ENCODE measurements at regions not wholly inside any gene's neighbourhood (a gene's known extent, or its start where the extent isn't known, plus 50 kb on each side); places are given as distances from the start of the nearest gene placed in this dataset.

GRCh38 chr1:221023482-221023881 is 144.2 kb downstream of the HLX start:
- H3K9me3 ChIP-seq (ENCODE audit: control insufficient read depth, low read length), result no peaks in the 10 kb centered on the region
- WGBS, 2 experiments, result 90 to 94% methylated on average over 5 of the region's 5 CpGs
- H3K27ac ChIP-seq (ENCODE audit: insufficient read depth, low read depth, low read length, poor library complexity, severe bottlenecking), result no peak overlapping the region
- no peaks in the 10 kb centered on the region for H3K27me3 ChIP-seq (ENCODE audit: control insufficient read depth, insufficient read depth, low read length, poor library complexity, severe bottlenecking)
- H3K4me1 ChIP-seq (ENCODE audit: control insufficient read depth, insufficient read depth, low read length), result no peaks in the 10 kb centered on the region
- H3K4me3 ChIP-seq (ENCODE audit: insufficient read depth, low read depth, low read length), result no peak overlapping the region
- H3K36me3 ChIP-seq (ENCODE audit: control insufficient read depth, insufficient read depth, low read length), result no peaks in the 10 kb centered on the region

- WGBS, 2 experiments, result 93 to 94% methylated on average over 7 to 8 of the region's 8 CpGs
- H3K36me3 ChIP-seq (ENCODE audit: control insufficient read depth, insufficient read depth, low read length), result no peaks in the 10 kb centered on the region
- H3K27me3 ChIP-seq (ENCODE audit: control insufficient read depth, insufficient read depth, low read length, poor library complexity, severe bottlenecking), result no peaks in the 10 kb centered on the region
- H3K9me3 ChIP-seq (ENCODE audit: control insufficient read depth, low read length), result no peaks in the 10 kb centered on the region
- no peak overlapping the region for H3K4me3 ChIP-seq (ENCODE audit: insufficient read depth, low read depth, low read length)
- H3K4me1 ChIP-seq (ENCODE audit: control insufficient read depth, insufficient read depth, low read length), result no peaks in the 10 kb centered on the region
- no peak overlapping the region for H3K27ac ChIP-seq (ENCODE audit: insufficient read depth, low read depth, low read length, poor library complexity, severe bottlenecking)
Measured at GRCh38 chr1:221025501-221025900, 146.3 kb downstream of the HLX start.

GRCh38 chr1:221025956-221026355 is 146.7 kb downstream of the HLX start:
- Histone ChIP-seq H3K27ac (ENCODE audit: insufficient read depth, low read depth, low read length, poor library complexity, severe bottlenecking) (no peak overlapping the region), H3K9me3 (ENCODE audit: control insufficient read depth, low read length) (no peaks in the 10 kb centered on the region), H3K4me1 (ENCODE audit: control insufficient read depth, insufficient read depth, low read length) (no peaks in the 10 kb centered on the region), H3K36me3 (ENCODE audit: control insufficient read depth, insufficient read depth, low read length) (no peaks in the 10 kb centered on the region), H3K27me3 (ENCODE audit: control insufficient read depth, insufficient read depth, low read length, poor library complexity, severe bottlenecking) (no peaks in the 10 kb centered on the region), H3K4me3 (ENCODE audit: insufficient read depth, low read depth, low read length) (no peak overlapping the region)
- 93 to 94% methylated on average over 4 of the region's 4 CpGs for WGBS, 2 experiments

- no peak overlapping the region for H3K4me3 ChIP-seq (ENCODE audit: insufficient read depth, low read depth, low read length)
- H3K9me3 ChIP-seq (ENCODE audit: control insufficient read depth, low read length), result no peaks in the 10 kb centered on the region
- H3K4me1 ChIP-seq (ENCODE audit: control insufficient read depth, insufficient read depth, low read length), result no peaks in the 10 kb centered on the region
- H3K27ac ChIP-seq (ENCODE audit: insufficient read depth, low read depth, low read length, poor library complexity, severe bottlenecking), result no peak overlapping the region
- H3K27me3 ChIP-seq (ENCODE audit: control insufficient read depth, insufficient read depth, low read length, poor library complexity, severe bottlenecking), result no peaks in the 10 kb centered on the region
- H3K36me3 ChIP-seq (ENCODE audit: control insufficient read depth, insufficient read depth, low read length), result no peaks in the 10 kb centered on the region
- WGBS, 2 experiments, result 95 to 100% methylated on average over 2 of the region's 5 CpGs
Measured at GRCh38 chr1:221029981-221030649, 150.9 kb downstream of the HLX start.

GRCh38 chr1:221030990-221031389 is 151.7 kb downstream of the HLX start:
- 88 to 98% methylated on average over 2 to 3 of the region's 3 CpGs for WGBS, 2 experiments
- H3K9me3 ChIP-seq (ENCODE audit: control insufficient read depth, low read length), result no peaks in the 10 kb centered on the region
- no peaks in the 10 kb centered on the region for H3K4me1 ChIP-seq (ENCODE audit: control insufficient read depth, insufficient read depth, low read length)
- no peak overlapping the region for H3K4me3 ChIP-seq (ENCODE audit: insufficient read depth, low read depth, low read length)
- H3K27ac ChIP-seq (ENCODE audit: insufficient read depth, low read depth, low read length, poor library complexity, severe bottlenecking), result no peak overlapping the region
- no peaks in the 10 kb centered on the region for H3K36me3 ChIP-seq (ENCODE audit: control insufficient read depth, insufficient read depth, low read length)
- no peaks in the 10 kb centered on the region for H3K27me3 ChIP-seq (ENCODE audit: control insufficient read depth, insufficient read depth, low read length, poor library complexity, severe bottlenecking)

- Histone ChIP-seq H3K36me3 (ENCODE audit: control insufficient read depth, insufficient read depth, low read length) (no peaks in the 10 kb centered on the region), H3K4me3 (ENCODE audit: insufficient read depth, low read depth, low read length) (no peak overlapping the region), H3K27me3 (ENCODE audit: control insufficient read depth, insufficient read depth, low read length, poor library complexity, severe bottlenecking) (no peaks in the 10 kb centered on the region), H3K9me3 (ENCODE audit: control insufficient read depth, low read length) (no peaks in the 10 kb centered on the region), H3K4me1 (ENCODE audit: control insufficient read depth, insufficient read depth, low read length) (no peaks in the 10 kb centered on the region), H3K27ac (ENCODE audit: insufficient read depth, low read depth, low read length, poor library complexity, severe bottlenecking) (no peak overlapping the region)
- 90 to 91% methylated on average over 3 of the region's 3 CpGs for WGBS, 2 experiments
Measured at GRCh38 chr1:221031458-221032203, 152.4 kb downstream of the HLX start.

GRCh38 chr1:221032204-221032585 is 153.0 kb downstream of the HLX start:
- Histone ChIP-seq H3K36me3 (ENCODE audit: control insufficient read depth, insufficient read depth, low read length) (no peaks in the 10 kb centered on the region), H3K9me3 (ENCODE audit: control insufficient read depth, low read length) (no peaks in the 10 kb centered on the region), H3K27ac (ENCODE audit: insufficient read depth, low read depth, low read length, poor library complexity, severe bottlenecking) (no peak overlapping the region), H3K4me1 (ENCODE audit: control insufficient read depth, insufficient read depth, low read length) (no peaks in the 10 kb centered on the region), H3K27me3 (ENCODE audit: control insufficient read depth, insufficient read depth, low read length, poor library complexity, severe bottlenecking) (no peaks in the 10 kb centered on the region), H3K4me3 (ENCODE audit: insufficient read depth, low read depth, low read length) (no peak overlapping the region)

GRCh38 chr1:221032637-221033280 is 153.5 kb downstream of the HLX start:
- H3K4me3 ChIP-seq (ENCODE audit: insufficient read depth, low read depth, low read length), result no peak overlapping the region
- WGBS, 2 experiments, result 95 to 100% methylated on average over 1 to 2 of the region's 2 CpGs
- no peaks in the 10 kb centered on the region for H3K4me1 ChIP-seq (ENCODE audit: control insufficient read depth, insufficient read depth, low read length)
- H3K27ac ChIP-seq (ENCODE audit: insufficient read depth, low read depth, low read length, poor library complexity, severe bottlenecking), result no peak overlapping the region
- no peaks in the 10 kb centered on the region for H3K9me3 ChIP-seq (ENCODE audit: control insufficient read depth, low read length)
- no peaks in the 10 kb centered on the region for H3K27me3 ChIP-seq (ENCODE audit: control insufficient read depth, insufficient read depth, low read length, poor library complexity, severe bottlenecking)
- no peaks in the 10 kb centered on the region for H3K36me3 ChIP-seq (ENCODE audit: control insufficient read depth, insufficient read depth, low read length)

GRCh38 chr1:221035662-221036153 is 156.5 kb downstream of the HLX start:
- no peaks in the 10 kb centered on the region for H3K27me3 ChIP-seq (ENCODE audit: control insufficient read depth, insufficient read depth, low read length, poor library complexity, severe bottlenecking)
- H3K36me3 ChIP-seq (ENCODE audit: control insufficient read depth, insufficient read depth, low read length), result no peaks in the 10 kb centered on the region
- H3K9me3 ChIP-seq (ENCODE audit: control insufficient read depth, low read length), result no peaks in the 10 kb centered on the region
- WGBS, 2 experiments, result 80 to 83% methylated on average over 6 of the region's 6 CpGs
- no peak overlapping the region for H3K27ac ChIP-seq (ENCODE audit: insufficient read depth, low read depth, low read length, poor library complexity, severe bottlenecking)
- no peak overlapping the region for H3K4me3 ChIP-seq (ENCODE audit: insufficient read depth, low read depth, low read length)
- H3K4me1 ChIP-seq (ENCODE audit: control insufficient read depth, insufficient read depth, low read length), result no peaks in the 10 kb centered on the region

- Histone ChIP-seq H3K4me3 (ENCODE audit: insufficient read depth, low read depth, low read length) (no peak overlapping the region), H3K27me3 (ENCODE audit: control insufficient read depth, insufficient read depth, low read length, poor library complexity, severe bottlenecking) (no peaks in the 10 kb centered on the region), H3K27ac (ENCODE audit: insufficient read depth, low read depth, low read length, poor library complexity, severe bottlenecking) (no peak overlapping the region), H3K9me3 (ENCODE audit: control insufficient read depth, low read length) (no peaks in the 10 kb centered on the region), H3K4me1 (ENCODE audit: control insufficient read depth, insufficient read depth, low read length) (no peaks in the 10 kb centered on the region), H3K36me3 (ENCODE audit: control insufficient read depth, insufficient read depth, low read length) (no peaks in the 10 kb centered on the region)
- 33 to 35% methylated on average over 1 of the region's 1 CpG for WGBS, 2 experiments
Measured at GRCh38 chr1:221039616-221040015, 160.4 kb downstream of the HLX start.
